Endothelial cell of umbilical vein (primary cell): ENCODE measurements at regions not wholly inside any gene's neighbourhood (a gene's known extent, or its start where the extent isn't known, plus 50 kb on each side); places are given as distances from the start of the nearest gene placed in this dataset.
"Not testable (repeated sequence)": the region's sequence is repeated elsewhere in the genome, so short reads cannot be mapped to it uniquely, and the experiment has no call there.

Experiments used
- BruUV-seq: library from RNA; stranded (reverse); fragments of 400-500 nt; replicated peaks from 2 replicates; lab custom pipeline; 2021; lab: Mats Ljungman, UMichigan
- CTCF ChIA-PET: fragments of 300-600, 350-600 bp; sonication (Branson Sonifier 250); formaldehyde crosslinking; loops from one replicate; lab custom pipeline; 2021; ENCODE audit warnings: antibody characterized with exemption, inconsistent platforms; lab: Charles Lee
- POLR2A ChIA-PET: fragments of 300-600, 350-600 bp; sonication (Branson Sonifier 250); formaldehyde crosslinking; loops from one replicate; lab custom pipeline; 2021; ENCODE audit warnings: antibody characterized with exemption, inconsistent platforms; lab: Charles Lee
- DNase-seq: peaks from one replicate; pipeline ENCODE4 v3.0.0-alpha.2; 2011; ENCODE audit warnings: low read depth, low spot score
- FAIRE-seq: peaks from 2 replicates; lab custom pipeline; 2011; peaks lifted over from hg19 to GRCh38; lab: Jason Lieb, UNC
- H2AFZ ChIP-seq: 2 replicates; pipeline ENCODE4 v1.6.0; 2012; ENCODE audit warnings: low read depth, low read length, control low read depth, inconsistent platforms
- H3K27ac ChIP-seq: 2 replicates; pipeline ENCODE4 v1.5.1; 2011; ENCODE audit warnings: low read depth, mild to moderate bottlenecking, control low read depth, low read length, moderate library complexity; ENCODE audit not compliant: insufficient read depth
- H3K27me3 ChIP-seq, 2 experiments: 2 replicates each; pipeline versions ENCODE4 v1.6.0 to v1.6.1; 2011; ENCODE audit warnings: low read length in 2 of 2, mixed read lengths in 1 of 2; ENCODE audit not compliant: control insufficient read depth in 2 of 2, insufficient read depth in 2 of 2
- H3K36me3 ChIP-seq, 2 experiments: 2 replicates in 1 of 2; 3 replicates in 1 of 2; pipeline ENCODE4 v1.5.1; 2011; ENCODE audit warnings: low read length in 2 of 2, mild to moderate bottlenecking in 1 of 2, moderate library complexity in 1 of 2; ENCODE audit not compliant: control insufficient read depth in 2 of 2, insufficient read depth in 2 of 2; ENCODE audit errors: extremely low read depth in 1 of 2
- H3K4me1 ChIP-seq: 3 replicates; pipeline ENCODE4 v1.5.1; 2011; ENCODE audit warnings: mild to moderate bottlenecking, low read length; ENCODE audit not compliant: control insufficient read depth, insufficient read depth; ENCODE audit errors: extremely low read depth
- H3K4me2 ChIP-seq: 2 replicates; pipeline ENCODE4 v1.6.1; 2011; ENCODE audit warnings: low read length, control low read depth, mixed read lengths; ENCODE audit not compliant: insufficient read depth
- H3K4me3 ChIP-seq, 3 experiments: fragments of 200-600 bp in 1 of 3; sonication (generic), shearing (Covaris generic) in 1 of 3; replicated peaks in 1 of 3; 2 replicates each; pipeline ENCODE4 v1.5.1; 2011 to 2016; ENCODE audit warnings: control low read depth in 3 of 3, low read length in 3 of 3, mild to moderate bottlenecking in 2 of 3, inconsistent platforms in 1 of 3, low read depth in 1 of 3, moderate library complexity in 1 of 3; ENCODE audit not compliant: insufficient read depth in 1 of 3
- H3K79me2 ChIP-seq: 2 replicates; pipeline ENCODE4 v1.6.0; 2012; ENCODE audit warnings: low read length, inconsistent platforms; ENCODE audit not compliant: control insufficient read depth, insufficient read depth
- H3K9ac ChIP-seq: replicated peaks from 2 replicates; pipeline ENCODE3; 2011; ENCODE audit warnings: low read length, control low read depth; ENCODE audit not compliant: insufficient read depth; ENCODE audit errors: extremely low read depth
- H3K9me1 ChIP-seq: replicated peaks from 3 replicates; pipeline ENCODE4 v1.6.0; 2011; ENCODE audit warnings: mild to moderate bottlenecking, low read length; ENCODE audit not compliant: control insufficient read depth, insufficient read depth; ENCODE audit errors: extremely low read depth
- H3K9me3 ChIP-seq: replicated peaks from 2 replicates; pipeline ENCODE4 v1.5.1; 2012; ENCODE audit warnings: low read length, inconsistent platforms; ENCODE audit not compliant: control insufficient read depth, insufficient read depth
- H4K20me1 ChIP-seq: replicated peaks from 2 replicates; pipeline ENCODE3; 2011; ENCODE audit warnings: mild to moderate bottlenecking, low read length; ENCODE audit not compliant: control insufficient read depth, insufficient read depth; ENCODE audit errors: extremely low read depth
- MAX ChIP-seq: IDR thresholded peaks from 2 replicates; pipeline ENCODE4 v1.6.1; 2011; ENCODE audit not compliant: insufficient read depth, insufficient read length
- MYC ChIP-seq: IDR thresholded peaks from one replicate; pipeline ENCODE4 v1.6.1; 2011; ENCODE audit warnings: mild to moderate bottlenecking, low read depth, low read length
- dilution Hi-C: fragments of 300-500 bp; cut with MboI; formaldehyde crosslinking; loops from one replicate; pipeline ENCODE4 v1.15.0; 2019; ENCODE audit warnings: low sequenced_read_pairs; ENCODE audit not compliant: extremely low pct_ligation_motif_present
- intact Hi-C: fragments of 100-400 bp; cut with micrococcal nuclease; formaldehyde crosslinking; loops from one replicate; pipeline ENCODE4 v1.10.0; 2022
- TF ChIP-seq, protein P1 (sequence below), 2 donors: IDR thresholded peaks; 1 replicate in 1 of 2; 2 replicates in 1 of 2; pipeline ENCODE4 v1.5.1; 2011; ENCODE audit warnings: low read length in 2 of 2, mild to moderate bottlenecking in 2 of 2, moderate library complexity in 2 of 2, control low read depth in 1 of 2, inconsistent platforms in 1 of 2, low read depth in 1 of 2; ENCODE audit not compliant: insufficient read depth in 1 of 2; ENCODE audit errors: extremely low read depth in 1 of 2

- H3K4me2 ChIP-seq, H4K20me1 ChIP-seq, DNase-seq, BruUV-seq, H3K79me2 ChIP-seq, CTCF ChIA-PET, H3K36me3 ChIP-seq, H3K4me1 ChIP-seq, FAIRE-seq, H2AFZ ChIP-seq, H3K9me1 ChIP-seq, dilution Hi-C loops, H3K4me3 ChIP-seq, H3K9ac ChIP-seq, H3K27ac ChIP-seq, intact Hi-C loops, H3K27me3 ChIP-seq, POLR2A ChIA-PET: not testable (repeated sequence)
- H3K9me3 ChIP-seq, result peaks cover 26% of the 10 kb centered on the region
These were observed 767.9 kb upstream of the TPTE start for GRCh38 chr21:9753441-9753840.

- FAIRE-seq (no peak), DNase-seq (no peak)
- Histone ChIP-seq H4K20me1 (no peaks in the 10 kb centered on the region), H3K4me2 (no peak overlapping the region), H3K79me2 (no peaks in the 10 kb centered on the region), H3K4me3 (no peak overlapping the region), H3K27me3 (no peaks in the 10 kb centered on the region), H2AFZ (no peak overlapping the region), H3K4me1 (no peaks in the 10 kb centered on the region), H3K9ac (no peak overlapping the region), H3K36me3 (no peaks in the 10 kb centered on the region), H3K27ac (no peak overlapping the region), H3K9me3 (peaks cover 26% of the 10 kb centered on the region), H3K9me1 (no peaks in the 10 kb centered on the region)
- CTCF ChIA-PET, result no interaction called here
- POLR2A ChIA-PET, result no interaction called here
- dilution Hi-C loops (no loop called here), intact Hi-C loops (no loop called here)
- TF ChIP-seq MAX (no peak), MYC (no peak)
- TF ChIP-seq, protein P1, sequence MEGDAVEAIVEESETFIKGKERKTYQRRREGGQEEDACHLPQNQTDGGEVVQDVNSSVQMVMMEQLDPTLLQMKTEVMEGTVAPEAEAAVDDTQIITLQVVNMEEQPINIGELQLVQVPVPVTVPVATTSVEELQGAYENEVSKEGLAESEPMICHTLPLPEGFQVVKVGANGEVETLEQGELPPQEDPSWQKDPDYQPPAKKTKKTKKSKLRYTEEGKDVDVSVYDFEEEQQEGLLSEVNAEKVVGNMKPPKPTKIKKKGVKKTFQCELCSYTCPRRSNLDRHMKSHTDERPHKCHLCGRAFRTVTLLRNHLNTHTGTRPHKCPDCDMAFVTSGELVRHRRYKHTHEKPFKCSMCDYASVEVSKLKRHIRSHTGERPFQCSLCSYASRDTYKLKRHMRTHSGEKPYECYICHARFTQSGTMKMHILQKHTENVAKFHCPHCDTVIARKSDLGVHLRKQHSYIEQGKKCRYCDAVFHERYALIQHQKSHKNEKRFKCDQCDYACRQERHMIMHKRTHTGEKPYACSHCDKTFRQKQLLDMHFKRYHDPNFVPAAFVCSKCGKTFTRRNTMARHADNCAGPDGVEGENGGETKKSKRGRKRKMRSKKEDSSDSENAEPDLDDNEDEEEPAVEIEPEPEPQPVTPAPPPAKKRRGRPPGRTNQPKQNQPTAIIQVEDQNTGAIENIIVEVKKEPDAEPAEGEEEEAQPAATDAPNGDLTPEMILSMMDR (IDR thresholded peaks at IDR 0.05; ENCODE audit: extremely low read depth in 1 of 2, insufficient read depth in 1 of 2, low read depth in 1 of 2, low read length in 2 of 2), result no peak
- no TSS peak for BruUV-seq
These were observed 767.4 kb upstream of the TPTE start for GRCh38 chr21:9753943-9754342.

GRCh38 chr21:9754434-9754833 lies 766.9 kb upstream of the TPTE start:
- intact Hi-C loops, H4K20me1 ChIP-seq, H3K9me1 ChIP-seq, dilution Hi-C loops, H3K4me1 ChIP-seq, H3K9ac ChIP-seq, H3K79me2 ChIP-seq, POLR2A ChIA-PET, H3K4me2 ChIP-seq, H3K4me3 ChIP-seq, H3K27me3 ChIP-seq, H3K27ac ChIP-seq, BruUV-seq, FAIRE-seq, H3K36me3 ChIP-seq, CTCF ChIA-PET, H2AFZ ChIP-seq, DNase-seq: not testable (repeated sequence)
- H3K9me3 ChIP-seq, result peaks cover 29% of the 10 kb centered on the region
